HG03135 (cell line): ENCODE measurements at regions not wholly inside any gene's neighbourhood (a gene's known extent, or its start where the extent isn't known, plus 50 kb on each side); places are given as distances from the start of the nearest gene placed in this dataset.
"Not testable (repeated sequence)": the region's sequence is repeated elsewhere in the genome, so short reads cannot be mapped to it uniquely, and the experiment has no call there.

ENCODE experiments used
- ATAC-seq: cut with Tn5 transposase; IDR thresholded peaks from one replicate; pipeline ENCODE4 v1.9.1; 2021; ENCODE audit warnings: mild to moderate bottlenecking, moderate library complexity; ENCODE audit not compliant: unreplicated experiment

GRCh38 chr9:90107726-90108655 is 503.2 kb downstream of the GADD45G start:
- no peak for ATAC-seq

- ATAC-seq: no peak
Observed at GRCh38 chr9:90112788-90113187, 508.0 kb downstream of the GADD45G start.

GRCh38 chr9:90114641-90115425 is 510.0 kb downstream of the GADD45G start:
- no peak for ATAC-seq

GRCh38 chr9:90121762-90122161 is 517.0 kb downstream of the GADD45G start:
- no peak for ATAC-seq

GRCh38 chr9:90124961-90125360 is 517.7 kb downstream of the DIRAS2 start:
- ATAC-seq: no peak

GRCh38 chr9:90127923-90128322 is 514.7 kb downstream of the DIRAS2 start:
- no peak for ATAC-seq

GRCh38 chr9:90128587-90129190 is 513.9 kb downstream of the DIRAS2 start:
- no peak for ATAC-seq

- no peak for ATAC-seq
Observed at GRCh38 chr9:90129446-90129845, 513.2 kb downstream of the DIRAS2 start.

GRCh38 chr9:90131568-90131967 is 511.1 kb downstream of the DIRAS2 start:
- no peak for ATAC-seq

- no peak for ATAC-seq
Observed at GRCh38 chr9:90132866-90133265, 509.8 kb downstream of the DIRAS2 start.

GRCh38 chr9:90137801-90138200 is 504.8 kb downstream of the DIRAS2 start:
- ATAC-seq: no peak

GRCh38 chr9:90140131-90140818 is 502.3 kb downstream of the DIRAS2 start:
- ATAC-seq: no peak

GRCh38 chr9:90141723-90142122 is 500.9 kb downstream of the DIRAS2 start:
- ATAC-seq: no peak

GRCh38 chr9:90142580-90142979 is 500.0 kb downstream of the DIRAS2 start:
- no peak for ATAC-seq

GRCh38 chr9:90147426-90147825 is 495.2 kb downstream of the DIRAS2 start:
- ATAC-seq: no peak

- no peak for ATAC-seq
Observed at GRCh38 chr9:90156318-90156717, 486.3 kb downstream of the DIRAS2 start.

- ATAC-seq: no peak
Observed at GRCh38 chr9:90162326-90162725, 480.3 kb downstream of the DIRAS2 start.

- ATAC-seq: no peak
Observed at GRCh38 chr9:90162819-90163218, 479.8 kb downstream of the DIRAS2 start.

GRCh38 chr9:90165281-90165680 is 477.3 kb downstream of the DIRAS2 start:
- ATAC-seq: no peak

GRCh38 chr9:90166374-90166773 is 476.2 kb downstream of the DIRAS2 start:
- not testable (repeated sequence) for ATAC-seq

GRCh38 chr9:90167914-90168313 is 474.7 kb downstream of the DIRAS2 start:
- no peak for ATAC-seq
